PC-3 (cell line): ENCODE measurements at regions not wholly inside any gene's neighbourhood (a gene's known extent, or its start where the extent isn't known, plus 50 kb on each side); places are given as distances from the start of the nearest gene placed in this dataset.

ENCODE experiments used
- ATAC-seq: fragments of 200-7000 bp; cut with Tn5 transposase; 2 replicates; pipeline ENCODE4 v1.9.1; 2020; ENCODE audit warnings: mild to moderate bottlenecking, moderate library complexity
- BruUV-seq: library from RNA; stranded (reverse); fragments of 400-500 nt; replicated peaks from 2 replicates; lab custom pipeline; 2021; lab: Mats Ljungman, UMichigan
- CTCF ChIA-PET: fragments of 300-600 bp; sonication (Branson Sonifier 250); formaldehyde crosslinking; loops from one replicate; lab custom pipeline; 2022; ENCODE audit warnings: antibody characterized with exemption; lab: Charles Lee
- POLR2A ChIA-PET: fragments of 300-600 bp; sonication (Branson Sonifier 250); formaldehyde crosslinking; loops from one replicate; lab custom pipeline; 2022; ENCODE audit warnings: antibody characterized with exemption; ENCODE audit not compliant: unreplicated experiment; lab: Charles Lee
- DNase-seq: peaks from one replicate; pipeline ENCODE4 v3.0.0-alpha.2; 2015
- H2AFZ ChIP-seq: fragments of 300-600 bp; sonication (generic); 2 replicates; pipeline ENCODE4 v1.6.0; 2016; ENCODE audit warnings: antibody characterized with exemption, low read length
- H3F3A ChIP-seq: fragments of 300-600 bp; sonication (generic); one replicate; pipeline ENCODE4 v1.6.0; 2017; ENCODE audit warnings: antibody characterized with exemption, low read length, control low read depth, mild to moderate bottlenecking; ENCODE audit not compliant: unreplicated experiment
- H3K27ac ChIP-seq: fragments of 300-600 bp; sonication (generic); 2 replicates; pipeline ENCODE4 v1.5.1; 2016; ENCODE audit warnings: mild to moderate bottlenecking, low read length
- H3K27me3 ChIP-seq: fragments of 300-600 bp; sonication (generic); 2 replicates; pipeline ENCODE4 v1.6.1; 2016; ENCODE audit warnings: low read length, mixed read lengths
- H3K36me3 ChIP-seq: fragments of 300-600 bp; sonication (generic); 2 replicates; pipeline ENCODE4 v1.6.1; 2016; ENCODE audit warnings: low read depth, mixed run types, low read length, mixed read lengths
- H3K4me1 ChIP-seq: fragments of 300-600 bp; sonication (generic); 2 replicates; pipeline ENCODE4 v1.5.1; 2016; ENCODE audit warnings: low read length; ENCODE audit not compliant: insufficient read depth
- H3K4me2 ChIP-seq: fragments of 300-600 bp; sonication (generic); 2 replicates; pipeline ENCODE4 v1.6.0; 2016; ENCODE audit warnings: low read length
- H3K4me3 ChIP-seq: fragments of 300-600 bp; sonication (generic); 2 replicates; pipeline ENCODE4 v1.5.1; 2016; ENCODE audit warnings: mild to moderate bottlenecking, low read length, mixed read lengths
- H3K79me2 ChIP-seq: fragments of 300-600 bp; sonication (generic); 2 replicates; pipeline ENCODE4 v1.6.1; 2017; ENCODE audit warnings: low read length, mixed read lengths
- H3K9ac ChIP-seq: fragments of 300-600 bp; sonication (generic); 2 replicates; pipeline ENCODE4 v1.6.0; 2016; ENCODE audit warnings: mild to moderate bottlenecking, low read length
- H3K9me2 ChIP-seq: fragments of 300-600 bp; sonication (generic); replicated peaks from 2 replicates; pipeline ENCODE4 v1.6.1; 2016; ENCODE audit warnings: mixed run types, low read length, mixed read lengths
- H3K9me3 ChIP-seq: fragments of 300-600 bp; sonication (generic); 2 replicates; pipeline ENCODE4 v1.6.1; 2016; ENCODE audit warnings: low read length, mixed read lengths
- H4K20me1 ChIP-seq: fragments of 300-600 bp; sonication (generic); 2 replicates; pipeline ENCODE4 v1.6.1; 2016; ENCODE audit warnings: low read length, mixed read lengths
- CTCF ChIP-seq: fragments of 300-600 bp; sonication (generic); conservative IDR thresholded peaks from 2 replicates; pipeline ENCODE4 v1.5.1; 2017; ENCODE audit warnings: antibody characterized with exemption, low read depth, mild to moderate bottlenecking, low read length
- EZH2 ChIP-seq: fragments of 300-600 bp; sonication (generic); IDR thresholded peaks from one replicate; pipeline ENCODE4 v1.6.1; 2017; ENCODE audit warnings: antibody characterized with exemption, mild to moderate bottlenecking, low read length; ENCODE audit not compliant: unreplicated experiment
- EZH2phosphoT487 ChIP-seq: fragments of 300-600 bp; sonication (generic); IDR thresholded peaks from 2 replicates; pipeline ENCODE4 v1.6.1; 2018; ENCODE audit warnings: mild to moderate bottlenecking, antibody characterized with exemption, low read length, borderline replicate concordance
- intact Hi-C: fragments of 100-400 bp; cut with micrococcal nuclease; formaldehyde crosslinking; loops from 2 replicates; pipeline ENCODE4 v1.9.0; 2023

- Histone ChIP-seq H3K79me2 (no peaks in the 10 kb centered on the region), H3F3A (no peaks in the 10 kb centered on the region), H4K20me1 (no peaks in the 10 kb centered on the region), H3K9ac (no peak overlapping the region), H3K36me3 (no peaks in the 10 kb centered on the region), H2AFZ (no peak overlapping the region), H3K4me1 (no peaks in the 10 kb centered on the region), H3K27me3 (peaks cover 29% of the 10 kb centered on the region; the same call in 1 of the 2 replicates), H3K9me3 (no peaks in the 10 kb centered on the region), H3K4me2 (no peak overlapping the region), H3K4me3 (no peak overlapping the region), H3K27ac (no peak overlapping the region), H3K9me2 (no peaks in the 10 kb centered on the region)
- no TSS peak for BruUV-seq
- intact Hi-C loops = no loop called here
- POLR2A ChIA-PET = no interaction called here
- DNase-seq (no peak), ATAC-seq (no peak)
- CTCF ChIA-PET = interaction anchor here (0.6 kb wide), 1 partner anchor 1428 kb away, joined by 3 read pairs; no protein-coding TSS in a partner anchor
- no peak for TF ChIP-seq CTCF
- TF ChIP-seq EZH2 = no peak
- no peak for TF ChIP-seq EZH2phosphoT487
These were observed 233.8 kb downstream of the MTRR start for GRCh38 chr5:8102714-8103113.

- no peak for ATAC-seq
- no TSS peak for BruUV-seq
- Histone ChIP-seq H3K4me2 (no peak overlapping the region), H2AFZ (no peak overlapping the region), H3K4me1 (no peaks in the 10 kb centered on the region), H3K27me3 (peaks cover 23% of the 10 kb centered on the region), H4K20me1 (no peaks in the 10 kb centered on the region), H3K9me3 (no peaks in the 10 kb centered on the region), H3K9ac (no peak overlapping the region), H3K4me3 (no peak overlapping the region), H3K36me3 (no peaks in the 10 kb centered on the region), H3K27ac (no peak overlapping the region), H3K9me2 (no peaks in the 10 kb centered on the region), H3K79me2 (no peaks in the 10 kb centered on the region), H3F3A (no peaks in the 10 kb centered on the region)
- ChIA-PET POLR2A (no interaction called here), CTCF (no interaction called here)
- intact Hi-C loops = no loop called here
- DNase-seq = no peak
- no peak for TF ChIP-seq EZH2
- no peak for TF ChIP-seq CTCF
- TF ChIP-seq EZH2phosphoT487 = no peak
These were observed 245.8 kb downstream of the MTRR start for GRCh38 chr5:8114597-8115266.

GRCh38 chr5:8123559-8123958 is 254.6 kb downstream of the MTRR start:
- BruUV-seq = no TSS peak
- peaks cover 37% of the 10 kb centered on the region for H3K27me3 ChIP-seq
- H3K9me2 ChIP-seq = no peaks in the 10 kb centered on the region

More at GRCh38 chr5:8123559-8123958, 254.6 kb downstream of the MTRR start:
- no peaks in the 10 kb centered on the region for H3K36me3 ChIP-seq
- H4K20me1 ChIP-seq = no peaks in the 10 kb centered on the region
- no peak for TF ChIP-seq EZH2phosphoT487
- TF ChIP-seq EZH2 = no peak
- TF ChIP-seq CTCF = no peak
- DNase-seq = no peak
- no peaks in the 10 kb centered on the region for H3K9me3 ChIP-seq
- CTCF ChIA-PET = interaction anchor here (0.6 kb wide), 1 partner anchor 117 kb away, joined by 5 read pairs; no protein-coding TSS in a partner anchor
- no peaks in the 10 kb centered on the region for H3F3A ChIP-seq
- no peak overlapping the region for H3K9ac ChIP-seq
- H3K79me2 ChIP-seq = no peaks in the 10 kb centered on the region
- no peak overlapping the region for H3K4me3 ChIP-seq
- no peaks in the 10 kb centered on the region for H3K4me1 ChIP-seq
- no peak overlapping the region for H2AFZ ChIP-seq
- no peak for ATAC-seq
- H3K27ac ChIP-seq = no peak overlapping the region
- intact Hi-C loops = no loop called here
- H3K4me2 ChIP-seq = no peak overlapping the region
- POLR2A ChIA-PET = no interaction called here
